ENCODE measurements at regions not wholly inside any gene's neighbourhood (a gene's known extent, or its start where the extent isn't known, plus 50 kb on each side); places are given as distances from the start of the nearest gene placed in this dataset.

GRCh38 chr22:46069521-46070214, 80.7 kb upstream of the PPARA start:
- Histone ChIP-seq H3K27me3 (ENCODE audit: control insufficient read depth, insufficient read depth, low read length) (no peaks in the 10 kb centered on the region), H3K36me3 (ENCODE audit: control insufficient read depth, insufficient read depth, low read length) (peaks cover 9% of the 10 kb centered on the region; the same call in 1 of the 2 replicates), H3K27ac (ENCODE audit: low read length) (peak overlapping the region; percentile 100), H3K4me3 (ENCODE audit: low read depth in 2 of 2, low read length in 2 of 2) (peak overlapping the region; percentile 52 to 60), H3K9me3 (ENCODE audit: control insufficient read depth, insufficient read depth, low read depth, low read length) (no peaks in the 10 kb centered on the region), H3K4me1 (ENCODE audit: control insufficient read depth, insufficient read depth, low read length) (peaks cover 10% of the 10 kb centered on the region)
- POLR2A ChIA-PET: interaction anchor here (0.8 to 1.8 kb wide), 4 partner anchors 14 to 63 kb away, joined by 3 to 5 read pairs (median 3); no protein-coding TSS in a partner anchor
- intact Hi-C loops (cut with micrococcal nuclease; ENCODE audit: unreplicated experiment) (loop anchor here (5.0 kb wide), 1 partner anchor 62 kb away; no protein-coding TSS in a partner anchor), in situ Hi-C loops (cut with HindIII; ENCODE audit: low pct_unique_long_range_greater_than_20kb, low sequenced_read_pairs) (no loop called here)
- DNase-seq (ENCODE audit: low read depth, low spot score) (peak; percentile 84), ATAC-seq (peak; percentile 44)
- no TSS peak for BruUV-seq (replicated peaks)
- CTCF ChIA-PET: no interaction called here
- peak; percentile 79 for TF ChIP-seq POLR2AphosphoS5 (IDR thresholded peaks at IDR 0.05; ENCODE audit: low read depth, low read length)
- TF ChIP-seq CTCF (IDR thresholded peaks at IDR 0.05): no peak
- TF ChIP-seq SIN3A (IDR thresholded peaks at IDR 0.05; ENCODE audit: borderline replicate concordance, insufficient read depth, low read depth, low read length): 0 out of 2 replicates have a peak, but pooled peaks have one; percentile 41

GRCh38 chr22:46070215-46070802, 80.0 kb upstream of the PPARA start:
- BruUV-seq (replicated peaks): no TSS peak
- intact Hi-C loops (cut with micrococcal nuclease; ENCODE audit: unreplicated experiment) (no loop called here), in situ Hi-C loops (cut with HindIII; ENCODE audit: low pct_unique_long_range_greater_than_20kb, low sequenced_read_pairs) (no loop called here)
- TF ChIP-seq CTCF (IDR thresholded peaks at IDR 0.05) (no peak), SIN3A (IDR thresholded peaks at IDR 0.05; ENCODE audit: borderline replicate concordance, insufficient read depth, low read depth, low read length) (no peak), POLR2AphosphoS5 (IDR thresholded peaks at IDR 0.05; ENCODE audit: low read depth, low read length) (peak; percentile 37; the same call in 1 of the 2 replicates)
- Histone ChIP-seq H3K27ac (ENCODE audit: low read length) (peak overlapping the region; percentile 100), H3K4me3 (ENCODE audit: low read depth in 2 of 2, low read length in 2 of 2) (peak overlapping the region; percentile 52 to 60), H3K27me3 (ENCODE audit: control insufficient read depth, insufficient read depth, low read length) (no peaks in the 10 kb centered on the region), H3K36me3 (ENCODE audit: control insufficient read depth, insufficient read depth, low read length) (peaks cover 9% of the 10 kb centered on the region; the same call in 1 of the 2 replicates), H3K4me1 (ENCODE audit: control insufficient read depth, insufficient read depth, low read length) (peaks cover 10% of the 10 kb centered on the region), H3K9me3 (ENCODE audit: control insufficient read depth, insufficient read depth, low read depth, low read length) (no peaks in the 10 kb centered on the region)
- ChIA-PET POLR2A (interaction anchor here (0.6 to 1.8 kb wide), 5 partner anchors 15 to 75 kb away, joined by 3 to 5 read pairs (median 3); no protein-coding TSS in a partner anchor), CTCF (no interaction called here)
- DNase-seq (ENCODE audit: low read depth, low spot score) (no peak), ATAC-seq (peak; percentile 17)

GRCh38 chr22:46070803-46071450, 79.4 kb upstream of the PPARA start:
- in situ Hi-C loops (cut with HindIII; ENCODE audit: low pct_unique_long_range_greater_than_20kb, low sequenced_read_pairs): no loop called here
- no TSS peak for BruUV-seq (replicated peaks)
- intact Hi-C loops (cut with micrococcal nuclease; ENCODE audit: unreplicated experiment): no loop called here
- peak overlapping the region; percentile 60 to 90 for H3K4me3 ChIP-seq (ENCODE audit: low read depth in 2 of 2, low read length in 2 of 2)
- peaks cover 9% of the 10 kb centered on the region for H3K36me3 ChIP-seq (ENCODE audit: control insufficient read depth, insufficient read depth, low read length)
- POLR2A ChIA-PET: interaction anchor here (0.6 to 1.3 kb wide), 3 partner anchors 15 to 75 kb away, joined by 3 to 5 read pairs (median 3); no protein-coding TSS in a partner anchor
- H3K9me3 ChIP-seq (ENCODE audit: control insufficient read depth, insufficient read depth, low read depth, low read length): no peaks in the 10 kb centered on the region
- DNase-seq (ENCODE audit: low read depth, low spot score) (no peak), ATAC-seq (peak; percentile 37)
- no peaks in the 10 kb centered on the region for H3K27me3 ChIP-seq (ENCODE audit: control insufficient read depth, insufficient read depth, low read length)
- H3K4me1 ChIP-seq (ENCODE audit: control insufficient read depth, insufficient read depth, low read length): peaks cover 10% of the 10 kb centered on the region
- no peak for TF ChIP-seq SIN3A (IDR thresholded peaks at IDR 0.05; ENCODE audit: borderline replicate concordance, insufficient read depth, low read depth, low read length)
- TF ChIP-seq REST (IDR thresholded peaks at IDR 0.05; ENCODE audit: insufficient read depth in 1 of 2, low read depth in 2 of 2, low read length in 1 of 2): no peak
- no peak; the same call in 1 of the 2 replicates for TF ChIP-seq POLR2AphosphoS5 (IDR thresholded peaks at IDR 0.05; ENCODE audit: low read depth, low read length)
- peak overlapping the region; percentile 100 for H3K27ac ChIP-seq (ENCODE audit: low read length)
- CTCF ChIA-PET: no interaction called here

Data from Panc1 (cell line).